Neural cell (in vitro differentiated cells): ENCODE measurements at regions not wholly inside any gene's neighbourhood (a gene's known extent, or its start where the extent isn't known, plus 50 kb on each side); places are given as distances from the start of the nearest gene placed in this dataset.

Experiments
- H2AFZ ChIP-seq: fragments of 200-600, 300-800 bp; sonication (generic), shearing (Covaris generic); 2 replicates; pipeline ENCODE4 v1.6.0; 2014; ENCODE audit warnings: low read depth, mild to moderate bottlenecking, antibody characterized with exemption, low read length, moderate library complexity
- H3F3A ChIP-seq: fragments of 200-600 bp; shearing (Covaris generic); 2 replicates; pipeline ENCODE4 v1.6.1; 2016; ENCODE audit warnings: mild to moderate bottlenecking, moderate library complexity, mixed read lengths, antibody characterized with exemption, low read length; ENCODE audit not compliant: insufficient read depth, poor library complexity, severe bottlenecking
- H3K27ac ChIP-seq: fragments of 200-600, 300-800 bp; sonication (generic), shearing (Covaris generic); 2 replicates; pipeline ENCODE4 v1.5.1; 2014; ENCODE audit warnings: mild to moderate bottlenecking, low read length, moderate library complexity
- H3K27me3 ChIP-seq: fragments of 300-800, 200-600 bp; sonication (generic), shearing (Covaris generic); 2 replicates; pipeline ENCODE4 v1.6.0; 2014; ENCODE audit warnings: mild to moderate bottlenecking, low read depth, low read length, moderate library complexity; ENCODE audit not compliant: insufficient read depth
- H3K36me3 ChIP-seq: fragments of 300-800, 200-600 bp; sonication (generic), shearing (Covaris generic); 2 replicates; pipeline ENCODE4 v1.5.1; 2014; ENCODE audit warnings: mild to moderate bottlenecking, antibody characterized with exemption, low read length, moderate library complexity; ENCODE audit not compliant: insufficient read depth
- H3K4me2 ChIP-seq: fragments of 300-800, 200-600 bp; sonication (generic), shearing (Covaris generic); 2 replicates; pipeline ENCODE4 v1.6.0; 2014; ENCODE audit warnings: mild to moderate bottlenecking, low read length
- H3K4me3 ChIP-seq: fragments of 300-800, 200-600 bp; sonication (generic), shearing (Covaris generic); 2 replicates; pipeline ENCODE4 v1.5.1; 2014; ENCODE audit warnings: mild to moderate bottlenecking, low read length, moderate library complexity
- H3K79me2 ChIP-seq: fragments of 200-600 bp; shearing (Covaris generic); replicated peaks from 2 replicates; pipeline ENCODE4 v1.6.0; 2014; ENCODE audit warnings: mild to moderate bottlenecking, low read length, moderate library complexity; ENCODE audit not compliant: insufficient read depth
- H3K9ac ChIP-seq: fragments of 300-800, 200-600 bp; sonication (generic), shearing (Covaris generic); 2 replicates; pipeline ENCODE4 v1.6.1; 2016; ENCODE audit warnings: mild to moderate bottlenecking, low read length, mixed read lengths
- H3K9me2 ChIP-seq: fragments of 200-600 bp; shearing (Covaris generic); 2 replicates; pipeline ENCODE4 v1.6.1; 2016; ENCODE audit warnings: mild to moderate bottlenecking, low read length, mixed read lengths; ENCODE audit not compliant: insufficient read depth
- H3K9me3 ChIP-seq: fragments of 200-600, 300-800 bp; sonication (generic), shearing (Covaris generic); 2 replicates; pipeline ENCODE4 v1.6.1; 2016; ENCODE audit warnings: mild to moderate bottlenecking, mixed run types, low read length, moderate library complexity, mixed read lengths
- H4K20me1 ChIP-seq: fragments of 200-600 bp; shearing (Covaris generic); 2 replicates; pipeline ENCODE4 v1.6.1; 2016; ENCODE audit warnings: mild to moderate bottlenecking, mixed run types; ENCODE audit not compliant: insufficient read depth
- EP300 ChIP-seq: fragments of 450-650 bp; conservative IDR thresholded peaks from 2 replicates; pipeline ENCODE4 v1.6.1; 2014; ENCODE audit warnings: antibody characterized with exemption, mild to moderate bottlenecking, moderate library complexity; ENCODE audit not compliant: poor library complexity, severe bottlenecking
- EZH2 ChIP-seq: fragments of 200-600, 300-800 bp; shearing (Covaris generic), sonication (generic); IDR thresholded peaks from 2 replicates; pipeline ENCODE4 v1.6.1; 2014; ENCODE audit warnings: antibody characterized with exemption, low read length, borderline replicate concordance, mild to moderate bottlenecking; ENCODE audit not compliant: insufficient read depth, poor library complexity, severe bottlenecking
- MXI1 ChIP-seq: fragments of 450-650 bp; conservative IDR thresholded peaks from 2 replicates; pipeline ENCODE4 v1.6.1; 2014; ENCODE audit warnings: antibody characterized with exemption, mild to moderate bottlenecking; ENCODE audit not compliant: poor library complexity, severe bottlenecking
- POLR2AphosphoS5 ChIP-seq: IDR thresholded peaks from 2 replicates; pipeline ENCODE4 v1.6.1; 2012
- RAD21 ChIP-seq: fragments of 450-650 bp; conservative IDR thresholded peaks from 2 replicates; pipeline ENCODE4 v1.6.1; 2014; ENCODE audit warnings: antibody characterized with exemption, mild to moderate bottlenecking, moderate library complexity
- SMC3 ChIP-seq: fragments of 450-650 bp; conservative IDR thresholded peaks from 2 replicates; pipeline ENCODE4 v1.6.1; 2014; ENCODE audit warnings: antibody characterized with exemption, mild to moderate bottlenecking, moderate library complexity; ENCODE audit not compliant: poor library complexity
- TAF1 ChIP-seq: IDR thresholded peaks from 2 replicates; pipeline ENCODE4 v1.6.1; 2012; ENCODE audit warnings: low read depth
- TF ChIP-seq, protein P1 (sequence below): fragments of 450-650 bp; IDR thresholded peaks from 2 replicates; pipeline ENCODE4 v1.5.1; 2014; ENCODE audit warnings: antibody characterized with exemption, mild to moderate bottlenecking, moderate library complexity; ENCODE audit not compliant: poor library complexity, severe bottlenecking
- TF ChIP-seq, protein P2 (sequence below): IDR thresholded peaks from 2 replicates; pipeline ENCODE4 v1.6.1; 2012; ENCODE audit warnings: borderline replicate concordance

DNA sequence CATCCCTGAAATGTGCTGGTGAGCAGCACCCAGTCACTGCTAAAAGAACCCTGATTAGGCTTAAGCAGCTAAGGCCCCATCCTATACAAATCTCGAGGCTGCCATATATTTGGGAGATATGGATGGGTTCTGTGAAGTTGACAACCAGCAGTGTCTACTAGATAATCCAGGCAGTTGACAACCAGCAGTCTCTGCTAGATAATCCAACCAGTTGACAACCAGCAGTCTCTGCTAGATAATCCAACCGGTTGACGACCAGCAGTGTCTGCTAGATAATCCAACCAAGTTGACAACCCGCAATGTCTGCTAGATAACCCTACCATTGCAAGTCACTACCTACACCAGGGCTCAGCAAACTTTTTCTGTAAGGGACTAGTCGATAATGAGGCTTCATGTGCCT is 58.3 kb upstream of the KDM7A start:
- Histone ChIP-seq H3K79me2 (no peaks in the 10 kb centered on the region), H3K27me3 (peaks cover 25% of the 10 kb centered on the region), H3K4me3 (no peak overlapping the region), H3K36me3 (no peaks in the 10 kb centered on the region), H3K27ac (no peak overlapping the region), H3F3A (no peaks in the 10 kb centered on the region), H3K9ac (no peak overlapping the region), H3K9me2 (no peaks in the 10 kb centered on the region), H4K20me1 (no peaks in the 10 kb centered on the region), H3K4me2 (no peak overlapping the region), H3K9me3 (no peaks in the 10 kb centered on the region), H2AFZ (no peak overlapping the region)
- TF ChIP-seq SMC3 (no peak), POLR2AphosphoS5 (no peak), MXI1 (no peak)

DNA sequence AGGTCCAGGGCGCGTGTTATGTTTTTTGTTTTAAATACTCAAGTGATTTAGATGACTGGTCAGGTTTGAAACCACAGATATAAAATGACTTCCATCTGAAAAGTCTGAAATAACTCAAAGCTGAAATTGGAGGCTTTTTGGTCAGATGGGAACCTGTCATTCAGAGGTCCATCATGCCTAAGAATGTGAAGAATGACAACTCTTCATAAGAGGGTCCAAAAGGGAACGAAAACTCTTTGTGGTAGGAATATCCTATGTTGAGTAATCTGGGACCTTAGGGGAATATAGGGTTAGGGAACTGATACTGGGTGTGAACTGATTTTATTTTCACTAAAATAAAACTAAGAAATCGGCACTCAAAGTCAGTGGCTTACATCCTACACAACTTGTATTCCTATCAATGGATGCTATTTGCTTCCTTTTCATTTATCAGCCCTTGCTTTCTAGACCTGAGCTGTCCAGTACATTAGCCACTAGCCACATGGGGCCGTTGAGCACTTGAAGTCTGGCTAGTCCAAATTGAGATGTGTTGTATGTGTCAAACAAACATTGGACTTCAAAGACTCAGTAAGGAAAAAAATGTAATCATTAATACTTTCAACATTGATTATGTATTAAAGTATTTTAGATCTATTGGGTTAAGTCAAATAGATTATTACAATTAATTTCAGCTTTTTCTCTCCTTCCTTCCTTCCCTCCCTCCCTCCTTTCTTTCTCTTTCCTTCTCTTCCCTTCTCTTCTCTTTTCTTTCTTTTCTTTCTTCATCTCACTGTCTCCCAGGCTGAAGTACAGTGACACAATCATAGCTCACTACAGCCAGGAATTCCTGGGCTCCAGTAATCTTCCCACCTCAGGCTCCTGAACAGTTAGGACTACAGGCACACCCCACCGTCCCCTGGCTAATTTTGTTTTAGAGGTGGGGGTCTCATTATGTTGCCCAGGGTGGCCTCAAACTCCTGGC is 56.5 kb upstream of the KDM7A start:
- Histone ChIP-seq H3K27ac (no peak overlapping the region), H3K27me3 (peaks cover 38% of the 10 kb centered on the region), H2AFZ (no peak overlapping the region), H3K4me3 (no peak overlapping the region), H3K9me2 (no peaks in the 10 kb centered on the region), H4K20me1 (no peaks in the 10 kb centered on the region), H3K36me3 (no peaks in the 10 kb centered on the region), H3K4me2 (no peak overlapping the region), H3K79me2 (no peaks in the 10 kb centered on the region), H3K9ac (no peak overlapping the region), H3K9me3 (no peaks in the 10 kb centered on the region), H3F3A (no peaks in the 10 kb centered on the region)
- TF ChIP-seq MXI1 = no peak
- TF ChIP-seq EZH2 = no peak
- no peak for TF ChIP-seq POLR2AphosphoS5
- TF ChIP-seq RAD21 = no peak
- TF ChIP-seq, protein P1, sequence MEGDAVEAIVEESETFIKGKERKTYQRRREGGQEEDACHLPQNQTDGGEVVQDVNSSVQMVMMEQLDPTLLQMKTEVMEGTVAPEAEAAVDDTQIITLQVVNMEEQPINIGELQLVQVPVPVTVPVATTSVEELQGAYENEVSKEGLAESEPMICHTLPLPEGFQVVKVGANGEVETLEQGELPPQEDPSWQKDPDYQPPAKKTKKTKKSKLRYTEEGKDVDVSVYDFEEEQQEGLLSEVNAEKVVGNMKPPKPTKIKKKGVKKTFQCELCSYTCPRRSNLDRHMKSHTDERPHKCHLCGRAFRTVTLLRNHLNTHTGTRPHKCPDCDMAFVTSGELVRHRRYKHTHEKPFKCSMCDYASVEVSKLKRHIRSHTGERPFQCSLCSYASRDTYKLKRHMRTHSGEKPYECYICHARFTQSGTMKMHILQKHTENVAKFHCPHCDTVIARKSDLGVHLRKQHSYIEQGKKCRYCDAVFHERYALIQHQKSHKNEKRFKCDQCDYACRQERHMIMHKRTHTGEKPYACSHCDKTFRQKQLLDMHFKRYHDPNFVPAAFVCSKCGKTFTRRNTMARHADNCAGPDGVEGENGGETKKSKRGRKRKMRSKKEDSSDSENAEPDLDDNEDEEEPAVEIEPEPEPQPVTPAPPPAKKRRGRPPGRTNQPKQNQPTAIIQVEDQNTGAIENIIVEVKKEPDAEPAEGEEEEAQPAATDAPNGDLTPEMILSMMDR = no peak
- TF ChIP-seq, protein P2, sequence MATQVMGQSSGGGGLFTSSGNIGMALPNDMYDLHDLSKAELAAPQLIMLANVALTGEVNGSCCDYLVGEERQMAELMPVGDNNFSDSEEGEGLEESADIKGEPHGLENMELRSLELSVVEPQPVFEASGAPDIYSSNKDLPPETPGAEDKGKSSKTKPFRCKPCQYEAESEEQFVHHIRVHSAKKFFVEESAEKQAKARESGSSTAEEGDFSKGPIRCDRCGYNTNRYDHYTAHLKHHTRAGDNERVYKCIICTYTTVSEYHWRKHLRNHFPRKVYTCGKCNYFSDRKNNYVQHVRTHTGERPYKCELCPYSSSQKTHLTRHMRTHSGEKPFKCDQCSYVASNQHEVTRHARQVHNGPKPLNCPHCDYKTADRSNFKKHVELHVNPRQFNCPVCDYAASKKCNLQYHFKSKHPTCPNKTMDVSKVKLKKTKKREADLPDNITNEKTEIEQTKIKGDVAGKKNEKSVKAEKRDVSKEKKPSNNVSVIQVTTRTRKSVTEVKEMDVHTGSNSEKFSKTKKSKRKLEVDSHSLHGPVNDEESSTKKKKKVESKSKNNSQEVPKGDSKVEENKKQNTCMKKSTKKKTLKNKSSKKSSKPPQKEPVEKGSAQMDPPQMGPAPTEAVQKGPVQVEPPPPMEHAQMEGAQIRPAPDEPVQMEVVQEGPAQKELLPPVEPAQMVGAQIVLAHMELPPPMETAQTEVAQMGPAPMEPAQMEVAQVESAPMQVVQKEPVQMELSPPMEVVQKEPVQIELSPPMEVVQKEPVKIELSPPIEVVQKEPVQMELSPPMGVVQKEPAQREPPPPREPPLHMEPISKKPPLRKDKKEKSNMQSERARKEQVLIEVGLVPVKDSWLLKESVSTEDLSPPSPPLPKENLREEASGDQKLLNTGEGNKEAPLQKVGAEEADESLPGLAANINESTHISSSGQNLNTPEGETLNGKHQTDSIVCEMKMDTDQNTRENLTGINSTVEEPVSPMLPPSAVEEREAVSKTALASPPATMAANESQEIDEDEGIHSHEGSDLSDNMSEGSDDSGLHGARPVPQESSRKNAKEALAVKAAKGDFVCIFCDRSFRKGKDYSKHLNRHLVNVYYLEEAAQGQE = no peak
- TF ChIP-seq EP300 = no peak
- no peak for TF ChIP-seq SMC3
- TF ChIP-seq TAF1 = no peak
